NCI-H1048 (cell line): ENCODE measurements at regions not wholly inside any gene's neighbourhood (a gene's known extent, or its start where the extent isn't known, plus 50 kb on each side); places are given as distances from the start of the nearest gene placed in this dataset.
A peak's percentile ranks its signal among the peaks of the same experiment; 100 is the strongest.
"Not testable (repeated sequence)": the region's sequence is repeated elsewhere in the genome, so short reads cannot be mapped to it uniquely, and the experiment has no call there.

ENCODE experiments used
- DNase-seq: peaks from one replicate; lab custom pipeline; 2025; lab: John Stamatoyannopoulos, UW

- DNase-seq: no peak
Measured at GRCh38 chr19:27828829-27829228, 1384.1 kb downstream of the UQCRFS1 start.

GRCh38 chr19:27824108-27824507, 1388.8 kb downstream of the UQCRFS1 start:
- DNase-seq: no peak

GRCh38 chr19:27822336-27822735, 1390.6 kb downstream of the UQCRFS1 start:
- DNase-seq: no peak

GRCh38 chr19:27821418-27822018, 1391.4 kb downstream of the UQCRFS1 start:
- no peak for DNase-seq

- DNase-seq: no peak
Measured at GRCh38 chr19:27815985-27816384, 1397.0 kb downstream of the UQCRFS1 start.

GRCh38 chr19:27814834-27815233, 1398.1 kb downstream of the UQCRFS1 start:
- DNase-seq: not testable (repeated sequence)

- DNase-seq: not testable (repeated sequence)
Measured at GRCh38 chr19:27814274-27814673, 1398.7 kb downstream of the UQCRFS1 start.

- no peak for DNase-seq
Measured at GRCh38 chr19:27806471-27807070, 1406.4 kb downstream of the UQCRFS1 start.

- DNase-seq: no peak
Measured at GRCh38 chr19:27805848-27806247, 1407.1 kb downstream of the UQCRFS1 start.

GRCh38 chr19:27802293-27802692, 1410.7 kb downstream of the UQCRFS1 start:
- DNase-seq: not testable (repeated sequence)

- no peak for DNase-seq
Measured at GRCh38 chr19:27796540-27796939, 1416.4 kb downstream of the UQCRFS1 start.

GRCh38 chr19:27796073-27796472, 1416.9 kb downstream of the UQCRFS1 start:
- DNase-seq: no peak

- DNase-seq: no peak
Measured at GRCh38 chr19:27795369-27795768, 1417.6 kb downstream of the UQCRFS1 start.

GRCh38 chr19:27794494-27795042, 1418.4 kb downstream of the UQCRFS1 start:
- no peak for DNase-seq

GRCh38 chr19:27793644-27794493, 1419.1 kb downstream of the UQCRFS1 start:
- DNase-seq: peak; percentile 76

- DNase-seq: peak; percentile 48
Measured at GRCh38 chr19:27793128-27793643, 1419.8 kb downstream of the UQCRFS1 start.

GRCh38 chr19:27792576-27793127, 1420.3 kb downstream of the UQCRFS1 start:
- DNase-seq: no peak

GRCh38 chr19:27780367-27781075, 1432.4 kb downstream of the UQCRFS1 start:
- DNase-seq: no peak

- DNase-seq: no peak
Measured at GRCh38 chr19:27779954-27780353, 1433.0 kb downstream of the UQCRFS1 start.

GRCh38 chr19:27777726-27778125, 1435.2 kb downstream of the UQCRFS1 start:
- DNase-seq: no peak

GRCh38 chr19:27777242-27777641, 1435.7 kb downstream of the UQCRFS1 start:
- no peak for DNase-seq

GRCh38 chr19:27776524-27776923, 1436.4 kb downstream of the UQCRFS1 start:
- DNase-seq: no peak
